ENCODE measurements at regions not wholly inside any gene's neighbourhood (a gene's known extent, or its start where the extent isn't known, plus 50 kb on each side); places are given as distances from the start of the nearest gene placed in this dataset.

DNA sequence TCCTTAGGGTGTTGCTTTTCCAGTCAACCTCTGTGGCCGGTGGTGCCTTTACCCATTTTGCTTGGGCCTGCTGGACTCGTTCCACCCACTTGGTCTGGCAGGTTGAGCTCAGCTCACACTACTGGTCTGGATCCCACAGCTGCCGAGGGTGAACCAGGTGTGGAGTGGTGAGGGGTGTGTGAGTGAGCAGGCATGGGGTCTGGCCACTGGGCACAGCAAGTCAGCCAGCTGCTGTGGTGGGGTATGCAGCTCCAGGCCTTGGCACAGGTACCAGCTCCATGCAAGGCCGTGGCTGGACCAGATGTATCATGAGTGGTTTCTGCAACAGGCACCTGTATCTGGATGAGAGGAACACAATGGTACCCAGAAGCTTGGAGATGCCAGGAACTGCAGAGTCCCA is 277.6 kb upstream of the KLHL1 start:
- POLR2A ChIA-PET, result no interaction called here
- Mint-ChIP-seq H3K9me3 (ENCODE audit: low read depth) (peaks cover 2% of the 10 kb centered on the region), H3K4me3 (no peak overlapping the region), H3K4me1 (no peaks in the 10 kb centered on the region), H3K36me3 (ENCODE audit: low read depth) (no peaks in the 10 kb centered on the region), H3K27me3 (no peaks in the 10 kb centered on the region), H3K27ac (no peak overlapping the region)
- CTCF ChIA-PET, result no interaction called here
- DNase-seq (no peak), ATAC-seq (no peak)
- intact Hi-C loops (cut with DNase I, micrococcal nuclease), result no loop called here

DNA sequence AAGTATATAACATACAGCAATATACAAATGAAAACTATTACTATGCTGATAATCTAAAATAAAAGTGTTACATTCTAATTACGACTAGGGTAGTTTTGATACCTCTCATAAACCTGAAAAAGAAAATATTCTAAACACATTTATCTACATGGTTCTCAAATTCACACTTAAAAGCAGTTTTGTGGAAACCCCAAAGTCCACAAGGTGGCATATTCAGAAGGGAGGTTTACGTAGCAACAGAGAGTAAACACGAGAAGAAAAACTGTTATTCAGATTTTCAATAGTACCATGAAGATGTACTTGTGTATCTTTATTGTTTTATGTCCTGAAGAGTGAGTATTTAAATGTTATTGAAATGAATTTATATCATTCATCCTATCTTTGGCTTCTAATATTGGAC is 275.9 kb upstream of the KLHL1 start:
- ChIA-PET CTCF (no interaction called here), POLR2A (no interaction called here)
- H3K4me3 Mint-ChIP-seq, result no peak overlapping the region
- DNase-seq (no peak), ATAC-seq (no peak)
- H3K27me3 Mint-ChIP-seq, result no peaks in the 10 kb centered on the region
- no peak overlapping the region for H3K27ac Mint-ChIP-seq
- H3K36me3 Mint-ChIP-seq (ENCODE audit: low read depth), result no peaks in the 10 kb centered on the region
- intact Hi-C loops (cut with DNase I, micrococcal nuclease), result no loop called here
- H3K9me3 Mint-ChIP-seq (ENCODE audit: low read depth), result peaks cover 2% of the 10 kb centered on the region
- H3K4me1 Mint-ChIP-seq, result no peaks in the 10 kb centered on the region

DNA sequence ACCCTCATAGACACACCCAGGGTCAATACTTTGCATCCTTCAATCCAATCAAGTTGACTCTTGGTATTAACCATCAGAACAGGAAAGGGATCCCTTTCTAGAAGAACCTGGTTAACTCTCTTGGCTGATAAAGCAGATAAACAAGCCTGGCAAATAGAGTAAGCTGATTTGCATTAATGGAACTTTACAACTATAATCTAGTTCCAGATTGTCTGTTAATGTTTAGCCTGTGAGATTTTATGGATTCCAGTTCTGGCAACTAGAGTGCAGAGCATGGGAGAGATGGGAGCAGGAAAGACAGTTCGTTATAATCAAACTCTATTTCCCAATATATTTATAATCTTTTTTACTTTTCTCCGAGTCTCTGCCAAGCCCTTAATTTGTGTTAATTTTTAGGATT is 272.6 kb upstream of the KLHL1 start:
- Mint-ChIP-seq H3K36me3 (ENCODE audit: low read depth) (no peaks in the 10 kb centered on the region), H3K4me3 (no peak overlapping the region), H3K27ac (no peak overlapping the region), H3K9me3 (ENCODE audit: low read depth) (peaks cover 2% of the 10 kb centered on the region), H3K27me3 (no peaks in the 10 kb centered on the region), H3K4me1 (no peaks in the 10 kb centered on the region)
- POLR2A ChIA-PET, result no interaction called here
- CTCF ChIA-PET, result no interaction called here
- no peak for DNase-seq
- no peak for ATAC-seq
- intact Hi-C loops (cut with DNase I, micrococcal nuclease), result no loop called here

DNA sequence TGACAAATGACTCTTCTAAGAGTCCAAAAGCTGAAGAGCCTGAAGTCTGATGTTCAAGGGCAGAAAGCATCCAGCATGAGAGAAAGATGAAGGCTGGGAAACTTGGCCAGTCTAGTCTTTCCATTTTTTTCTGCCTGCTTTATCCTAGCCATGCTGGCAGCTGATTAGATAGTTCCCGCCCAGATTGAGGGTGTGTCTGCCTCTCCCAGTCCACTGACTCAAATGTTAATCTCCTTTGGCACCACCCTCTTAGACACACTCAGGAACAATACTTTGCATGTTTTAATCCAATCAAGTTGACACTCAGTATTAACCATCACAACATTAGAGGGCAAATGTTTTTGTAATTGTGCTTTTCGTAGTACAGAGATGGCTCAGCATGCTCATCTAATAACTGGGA is 267.5 kb upstream of the KLHL1 start:
- CTCF ChIA-PET, result no interaction called here
- DNase-seq (no peak), ATAC-seq (no peak)
- Mint-ChIP-seq H3K27me3 (no peaks in the 10 kb centered on the region), H3K4me3 (no peak overlapping the region), H3K4me1 (no peaks in the 10 kb centered on the region), H3K9me3 (ENCODE audit: low read depth) (no peaks in the 10 kb centered on the region), H3K36me3 (ENCODE audit: low read depth) (no peaks in the 10 kb centered on the region), H3K27ac (no peak overlapping the region)
- POLR2A ChIA-PET, result no interaction called here
- intact Hi-C loops (cut with DNase I, micrococcal nuclease), result no loop called here

DNA sequence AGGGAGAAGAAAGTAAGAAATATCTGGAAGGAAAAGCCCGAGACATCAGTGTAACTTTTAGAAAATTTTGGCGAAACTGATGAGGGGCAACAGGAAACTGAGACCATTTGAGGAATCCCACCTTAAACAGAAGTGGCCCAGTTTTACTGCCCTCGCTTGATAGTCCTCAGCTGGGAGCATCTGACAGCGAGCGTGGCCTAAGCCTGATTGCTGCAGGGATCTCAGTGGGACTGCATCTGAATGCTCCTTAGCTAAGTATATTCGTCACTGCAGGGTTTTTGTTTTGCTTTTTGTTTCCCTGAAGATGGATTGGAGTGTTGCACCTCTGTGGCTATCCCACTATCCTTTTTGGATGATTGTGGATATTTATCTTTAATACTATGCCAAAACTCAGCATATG is 262.7 kb upstream of the KLHL1 start:
- no peak for ATAC-seq
- POLR2A ChIA-PET, result no interaction called here
- Mint-ChIP-seq H3K4me3 (no peak overlapping the region), H3K27me3 (no peaks in the 10 kb centered on the region), H3K36me3 (ENCODE audit: low read depth) (no peaks in the 10 kb centered on the region), H3K9me3 (ENCODE audit: low read depth) (peaks cover 2% of the 10 kb centered on the region), H3K27ac (no peak overlapping the region), H3K4me1 (no peaks in the 10 kb centered on the region)
- DNase-seq, result no peak
- CTCF ChIA-PET, result no interaction called here
- intact Hi-C loops (cut with DNase I, micrococcal nuclease), result no loop called here

DNA sequence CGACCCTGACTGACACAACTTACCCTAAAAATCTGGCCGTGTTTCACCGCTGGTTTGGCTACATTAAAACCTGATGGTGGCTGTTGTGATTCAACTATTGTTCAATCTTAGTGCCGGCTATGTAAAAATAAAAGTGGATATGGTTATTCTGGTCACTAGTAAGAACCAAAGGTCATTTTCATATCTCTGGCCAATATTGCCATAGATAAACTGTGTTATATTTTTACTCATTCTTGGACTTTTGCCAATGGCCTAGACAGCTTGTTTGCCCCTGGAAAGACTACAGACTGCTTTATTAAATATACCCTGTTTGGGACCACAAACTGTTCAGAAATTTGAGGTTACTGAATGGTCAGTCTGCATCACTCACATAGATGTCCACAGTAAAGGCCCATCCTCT is 258.5 kb upstream of the KLHL1 start:
- Mint-ChIP-seq H3K36me3 (ENCODE audit: low read depth) (no peaks in the 10 kb centered on the region), H3K27ac (no peak overlapping the region), H3K9me3 (ENCODE audit: low read depth) (peaks cover 2% of the 10 kb centered on the region), H3K4me3 (no peak overlapping the region), H3K4me1 (no peaks in the 10 kb centered on the region), H3K27me3 (no peaks in the 10 kb centered on the region)
- ChIA-PET CTCF (no interaction called here), POLR2A (no interaction called here)
- intact Hi-C loops (cut with DNase I, micrococcal nuclease), result no loop called here
- ATAC-seq (no peak), DNase-seq (no peak)

DNA sequence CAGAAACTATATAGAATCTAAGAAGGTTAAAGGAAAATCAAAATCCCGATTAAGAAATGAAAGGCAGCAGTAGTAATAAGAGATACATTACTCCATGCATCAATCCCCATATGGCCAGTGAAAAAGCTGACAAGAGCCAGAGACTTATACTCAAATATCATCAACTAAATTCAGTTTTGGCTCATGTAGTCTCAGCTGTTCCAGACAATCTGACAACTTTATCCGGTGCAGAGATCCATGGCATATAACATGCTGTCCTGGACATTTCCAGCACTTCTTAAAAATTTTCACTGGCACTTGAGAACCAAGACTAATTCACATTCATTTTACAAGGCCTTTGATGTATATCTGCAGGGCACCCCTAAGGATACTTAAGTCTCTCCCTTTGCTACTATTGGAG is 255.7 kb upstream of the KLHL1 start:
- no peaks in the 10 kb centered on the region for H3K4me1 Mint-ChIP-seq
- H3K36me3 Mint-ChIP-seq (ENCODE audit: low read depth), result no peaks in the 10 kb centered on the region
- H3K27ac Mint-ChIP-seq, result no peak overlapping the region
- ATAC-seq (no peak), DNase-seq (no peak)
- POLR2A ChIA-PET, result no interaction called here
- no peak overlapping the region for H3K4me3 Mint-ChIP-seq
- H3K27me3 Mint-ChIP-seq, result no peaks in the 10 kb centered on the region
- CTCF ChIA-PET, result no interaction called here
- intact Hi-C loops (cut with DNase I, micrococcal nuclease), result no loop called here
- peaks cover 2% of the 10 kb centered on the region for H3K9me3 Mint-ChIP-seq (ENCODE audit: low read depth)

DNA sequence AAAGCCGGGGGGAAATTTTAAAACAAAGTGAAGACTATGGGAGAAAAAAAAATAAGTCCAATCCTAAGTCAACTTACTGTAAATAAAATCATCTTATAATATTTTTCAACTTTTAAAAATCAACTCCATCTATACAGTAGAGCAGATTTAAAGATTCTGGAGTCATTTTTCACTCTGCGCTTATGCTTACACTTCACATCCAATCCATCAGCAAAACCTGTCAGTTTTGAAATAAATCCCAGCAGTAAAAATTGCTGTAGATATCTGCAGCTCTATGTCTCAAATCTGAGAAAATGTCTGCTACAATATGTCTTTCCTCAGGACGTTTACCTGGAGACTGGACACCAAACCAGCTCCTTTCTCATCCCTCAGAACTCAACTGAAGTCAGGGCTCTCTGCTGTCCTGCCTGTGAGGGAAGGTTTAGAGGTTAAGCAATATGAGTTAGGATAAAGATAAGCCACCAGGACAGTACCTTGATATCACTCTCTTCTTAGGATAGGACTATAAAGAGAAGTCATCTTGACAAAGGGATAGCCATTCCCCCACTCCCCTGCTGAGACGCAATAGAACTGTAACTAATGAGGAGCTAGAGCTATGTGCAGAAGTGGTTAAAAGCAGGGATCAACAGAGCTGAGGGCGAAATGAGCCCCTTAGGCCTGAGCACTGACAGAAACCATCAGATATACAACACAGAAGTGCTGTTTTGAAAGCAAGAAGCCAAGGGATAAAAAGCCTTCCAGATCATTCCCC is 254.7 kb upstream of the KLHL1 start:
- ATAC-seq, result no peak
- Mint-ChIP-seq H3K36me3 (ENCODE audit: low read depth) (no peaks in the 10 kb centered on the region), H3K9me3 (ENCODE audit: low read depth) (peaks cover 2% of the 10 kb centered on the region), H3K27me3 (no peaks in the 10 kb centered on the region), H3K27ac (no peak overlapping the region), H3K4me1 (no peaks in the 10 kb centered on the region), H3K4me3 (no peak overlapping the region)
- DNase-seq, result no peak
- intact Hi-C loops (cut with DNase I, micrococcal nuclease), result no loop called here
- CTCF ChIA-PET, result no interaction called here
- POLR2A ChIA-PET, result no interaction called here

DNA sequence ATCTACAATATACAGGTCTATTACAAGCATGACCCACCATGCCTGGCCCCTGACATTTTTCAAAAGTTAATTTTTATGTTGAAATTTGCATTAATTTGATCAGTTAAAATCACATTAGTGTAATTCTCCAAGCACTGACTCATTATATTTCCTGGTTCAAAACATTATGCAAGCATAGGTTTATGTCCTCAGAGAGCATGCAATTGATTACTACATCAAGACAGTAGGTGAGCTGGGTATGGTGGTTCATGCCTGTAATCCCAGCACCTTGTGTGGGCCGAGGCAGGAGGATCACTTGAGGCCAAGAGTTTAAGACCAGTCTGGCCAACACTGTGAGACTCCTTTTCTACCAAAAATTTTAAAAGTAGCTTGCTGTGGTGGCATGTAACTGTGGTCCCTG is 248.8 kb upstream of the KLHL1 start:
- DNase-seq, result no peak
- intact Hi-C loops (cut with DNase I, micrococcal nuclease), result no loop called here
- ChIA-PET CTCF (no interaction called here), POLR2A (no interaction called here)
- Mint-ChIP-seq H3K36me3 (ENCODE audit: low read depth) (no peaks in the 10 kb centered on the region), H3K4me1 (no peaks in the 10 kb centered on the region), H3K4me3 (no peak overlapping the region), H3K9me3 (ENCODE audit: low read depth) (peaks cover 2% of the 10 kb centered on the region), H3K27ac (no peak overlapping the region), H3K27me3 (no peaks in the 10 kb centered on the region)
- no peak for ATAC-seq

DNA sequence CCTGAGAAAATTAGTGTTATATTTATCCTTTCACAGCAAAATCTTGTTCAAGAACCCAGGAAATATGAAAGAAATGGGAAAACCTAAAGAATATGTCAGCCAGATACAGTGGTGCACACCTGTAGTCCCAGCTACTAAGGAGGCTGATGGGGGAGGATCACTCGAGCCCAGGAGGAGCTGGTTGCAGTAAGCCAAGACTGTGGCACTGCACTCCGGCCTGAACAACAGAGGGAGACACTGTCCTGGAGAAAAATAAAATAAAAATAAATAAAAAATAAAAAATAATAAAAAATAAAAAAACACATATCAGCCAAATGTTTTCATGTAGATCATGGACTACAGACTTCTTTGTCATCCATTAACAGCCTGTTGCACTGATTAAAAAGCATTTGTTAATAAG is 244.8 kb upstream of the KLHL1 start:
- H3K27me3 Mint-ChIP-seq, result no peaks in the 10 kb centered on the region
- H3K9me3 Mint-ChIP-seq (ENCODE audit: low read depth), result peaks cover 7% of the 10 kb centered on the region
- no peak overlapping the region for H3K4me3 Mint-ChIP-seq
- ATAC-seq (no peak), DNase-seq (no peak)
- CTCF ChIA-PET, result no interaction called here
- POLR2A ChIA-PET, result no interaction called here
- intact Hi-C loops (cut with DNase I, micrococcal nuclease), result no loop called here
- H3K4me1 Mint-ChIP-seq, result no peaks in the 10 kb centered on the region
- H3K27ac Mint-ChIP-seq, result no peak overlapping the region
- H3K36me3 Mint-ChIP-seq (ENCODE audit: low read depth), result no peaks in the 10 kb centered on the region

DNA sequence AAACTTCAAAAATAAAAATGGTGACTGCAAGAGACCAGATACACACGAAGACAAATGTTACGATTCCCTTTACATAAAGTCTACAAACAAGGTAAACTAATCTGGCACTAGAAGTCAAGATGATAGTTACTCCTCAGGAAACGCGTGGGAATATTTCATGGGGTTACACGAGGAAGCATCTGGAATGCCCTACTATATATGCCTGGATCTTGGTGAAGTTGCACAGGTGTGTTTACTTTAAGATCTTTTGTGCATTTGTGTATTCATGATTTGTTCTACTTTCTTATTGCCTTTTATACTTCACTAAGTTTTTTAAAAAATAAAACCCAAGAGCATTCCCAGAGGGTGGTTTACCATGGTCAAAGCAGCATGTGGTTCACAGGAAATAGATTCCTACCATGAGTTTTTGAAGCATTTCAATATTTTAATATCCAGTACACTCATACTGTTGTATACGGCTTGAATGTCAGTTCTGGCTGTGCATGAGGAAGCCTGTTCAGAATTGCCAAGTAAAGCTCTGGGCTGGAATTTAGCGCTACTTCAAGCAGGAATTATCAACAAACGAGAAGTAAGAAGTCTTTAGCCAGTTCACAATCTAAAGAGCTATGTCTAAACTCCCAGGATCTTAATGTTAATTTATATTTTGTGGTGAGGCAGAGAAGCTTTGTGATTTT is 239.8 kb upstream of the KLHL1 start:
- DNase-seq (no peak), ATAC-seq (no peak)
- H3K27me3 Mint-ChIP-seq, result no peaks in the 10 kb centered on the region
- peaks cover 5% of the 10 kb centered on the region for H3K9me3 Mint-ChIP-seq (ENCODE audit: low read depth)
- H3K4me3 Mint-ChIP-seq, result no peak overlapping the region
- H3K36me3 Mint-ChIP-seq (ENCODE audit: low read depth), result no peaks in the 10 kb centered on the region
- H3K27ac Mint-ChIP-seq, result no peak overlapping the region
- POLR2A ChIA-PET, result no interaction called here
- no peaks in the 10 kb centered on the region for H3K4me1 Mint-ChIP-seq
- CTCF ChIA-PET, result interaction anchor here (1.6 kb wide), 1 partner anchor 46 kb away, joined by 4 read pairs; no protein-coding TSS in a partner anchor
- intact Hi-C loops (cut with DNase I, micrococcal nuclease), result no loop called here

DNA sequence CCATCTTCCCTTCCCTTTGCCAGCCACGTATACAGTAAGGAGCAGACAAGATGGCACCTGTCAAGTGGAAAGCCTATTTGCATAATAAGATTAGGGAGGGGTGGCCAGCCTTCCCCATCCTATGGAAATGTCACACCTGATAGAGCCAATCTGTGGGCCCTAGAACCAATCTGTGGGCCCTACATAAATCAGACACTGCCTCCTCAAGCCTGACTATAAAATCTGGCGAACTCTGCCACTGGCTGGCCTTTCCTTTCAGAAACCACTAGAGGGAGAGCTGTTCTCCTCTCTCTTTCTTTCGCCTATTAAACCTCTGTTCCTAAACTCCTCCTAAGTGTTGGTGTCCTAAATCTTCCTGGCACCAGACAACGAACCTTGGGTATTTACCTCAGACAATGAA is 231.5 kb upstream of the KLHL1 start:
- intact Hi-C loops (cut with DNase I, micrococcal nuclease), result no loop called here
- H3K4me1 Mint-ChIP-seq, result no peaks in the 10 kb centered on the region
- no peak for ATAC-seq
- ChIA-PET POLR2A (no interaction called here), CTCF (no interaction called here)
- DNase-seq, result no peak
- no peak overlapping the region for H3K27ac Mint-ChIP-seq
- H3K9me3 Mint-ChIP-seq (ENCODE audit: low read depth), result peaks cover 13% of the 10 kb centered on the region
- H3K4me3 Mint-ChIP-seq, result no peak overlapping the region
- H3K27me3 Mint-ChIP-seq, result no peaks in the 10 kb centered on the region
- H3K36me3 Mint-ChIP-seq (ENCODE audit: low read depth), result no peaks in the 10 kb centered on the region

DNA sequence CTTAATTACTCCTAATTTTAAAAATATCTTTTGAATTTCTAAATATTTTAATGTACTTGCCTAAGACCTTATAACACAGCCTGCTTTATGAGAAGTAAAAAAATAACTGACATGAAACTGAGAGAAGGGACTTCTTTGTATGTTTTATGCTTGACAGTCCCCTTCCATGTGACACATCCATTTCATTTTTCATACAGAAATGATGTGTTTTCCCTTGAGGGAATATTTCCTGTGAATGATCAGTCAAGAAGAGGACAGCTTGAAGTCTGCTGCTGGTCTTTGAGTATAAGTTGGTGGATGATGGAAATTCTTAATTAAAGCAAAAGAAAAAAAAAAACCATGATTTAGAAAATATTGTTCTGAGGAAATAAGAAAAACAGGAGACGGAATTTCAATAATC is 230.4 kb upstream of the KLHL1 start:
- ChIA-PET POLR2A (no interaction called here), CTCF (no interaction called here)
- H3K9me3 Mint-ChIP-seq (ENCODE audit: low read depth), result peaks cover 13% of the 10 kb centered on the region
- no peaks in the 10 kb centered on the region for H3K27me3 Mint-ChIP-seq
- H3K27ac Mint-ChIP-seq, result no peak overlapping the region
- H3K36me3 Mint-ChIP-seq (ENCODE audit: low read depth), result no peaks in the 10 kb centered on the region
- no peaks in the 10 kb centered on the region for H3K4me1 Mint-ChIP-seq
- no peak overlapping the region for H3K4me3 Mint-ChIP-seq
- DNase-seq (no peak), ATAC-seq (no peak)
- intact Hi-C loops (cut with DNase I, micrococcal nuclease), result no loop called here
